NB4 (cell line): ENCODE measurements at regions not wholly inside any gene's neighbourhood (a gene's known extent, or its start where the extent isn't known, plus 50 kb on each side); places are given as distances from the start of the nearest gene placed in this dataset.

ENCODE experiments used
- MYC ChIP-seq: IDR thresholded peaks from 2 replicates; pipeline ENCODE4 v1.6.1; 2011; ENCODE audit warnings: low read depth, low read length
- POLR2A ChIP-seq: IDR thresholded peaks from 2 replicates; pipeline ENCODE4 v1.6.1; 2011; ENCODE audit warnings: mild to moderate bottlenecking; ENCODE audit not compliant: insufficient read length; ENCODE audit errors: extremely low read depth
- TF ChIP-seq, protein P1 (sequence below): IDR thresholded peaks from one replicate; pipeline ENCODE4 v1.5.1; 2012; ENCODE audit warnings: low read depth, low read length

GRCh38 chr2:200137271-200137670, 169.2 kb upstream of the SPATS2L start:
- TF ChIP-seq, protein P1, sequence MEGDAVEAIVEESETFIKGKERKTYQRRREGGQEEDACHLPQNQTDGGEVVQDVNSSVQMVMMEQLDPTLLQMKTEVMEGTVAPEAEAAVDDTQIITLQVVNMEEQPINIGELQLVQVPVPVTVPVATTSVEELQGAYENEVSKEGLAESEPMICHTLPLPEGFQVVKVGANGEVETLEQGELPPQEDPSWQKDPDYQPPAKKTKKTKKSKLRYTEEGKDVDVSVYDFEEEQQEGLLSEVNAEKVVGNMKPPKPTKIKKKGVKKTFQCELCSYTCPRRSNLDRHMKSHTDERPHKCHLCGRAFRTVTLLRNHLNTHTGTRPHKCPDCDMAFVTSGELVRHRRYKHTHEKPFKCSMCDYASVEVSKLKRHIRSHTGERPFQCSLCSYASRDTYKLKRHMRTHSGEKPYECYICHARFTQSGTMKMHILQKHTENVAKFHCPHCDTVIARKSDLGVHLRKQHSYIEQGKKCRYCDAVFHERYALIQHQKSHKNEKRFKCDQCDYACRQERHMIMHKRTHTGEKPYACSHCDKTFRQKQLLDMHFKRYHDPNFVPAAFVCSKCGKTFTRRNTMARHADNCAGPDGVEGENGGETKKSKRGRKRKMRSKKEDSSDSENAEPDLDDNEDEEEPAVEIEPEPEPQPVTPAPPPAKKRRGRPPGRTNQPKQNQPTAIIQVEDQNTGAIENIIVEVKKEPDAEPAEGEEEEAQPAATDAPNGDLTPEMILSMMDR, result no peak
- TF ChIP-seq MYC, result no peak
- no peak for TF ChIP-seq POLR2A
